DMS 273 (cell line): ENCODE measurements at regions not wholly inside any gene's neighbourhood (a gene's known extent, or its start where the extent isn't known, plus 50 kb on each side); places are given as distances from the start of the nearest gene placed in this dataset.

Experiments used
- DNase-seq: peaks from one replicate; lab custom pipeline; 2025; ENCODE audit not compliant: unreplicated experiment; lab: John Stamatoyannopoulos, UW

DNA sequence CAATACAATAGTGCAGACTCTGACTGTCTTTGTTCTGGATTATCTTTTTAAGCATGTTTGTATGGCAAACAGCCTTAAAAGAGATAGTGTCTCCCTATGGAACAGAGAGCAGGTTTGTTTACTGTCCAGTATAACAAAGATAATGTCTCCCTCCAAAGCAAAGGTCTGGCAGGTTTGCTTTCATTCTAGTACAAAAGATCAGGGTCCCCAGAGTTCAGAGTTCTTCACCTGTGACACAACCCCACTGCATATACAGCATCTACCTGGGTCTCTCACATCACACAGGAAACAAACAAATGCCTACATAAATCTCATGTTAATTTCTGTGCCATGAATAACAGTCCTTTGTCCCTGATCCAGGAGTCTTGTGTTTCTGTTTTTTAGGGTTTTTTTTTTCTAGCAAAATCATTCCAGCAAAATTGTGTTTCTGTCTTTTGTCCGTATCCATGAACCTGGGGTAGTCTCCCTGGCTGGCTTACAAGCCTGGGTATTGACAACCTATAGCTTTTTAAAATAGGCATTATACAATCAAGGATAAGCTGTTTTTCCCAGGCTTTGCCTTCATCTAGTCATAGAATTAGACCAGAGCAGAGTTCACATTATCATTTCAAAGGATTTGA, 89.4 kb upstream of the PTBP2 start:
- no peak for DNase-seq

DNA sequence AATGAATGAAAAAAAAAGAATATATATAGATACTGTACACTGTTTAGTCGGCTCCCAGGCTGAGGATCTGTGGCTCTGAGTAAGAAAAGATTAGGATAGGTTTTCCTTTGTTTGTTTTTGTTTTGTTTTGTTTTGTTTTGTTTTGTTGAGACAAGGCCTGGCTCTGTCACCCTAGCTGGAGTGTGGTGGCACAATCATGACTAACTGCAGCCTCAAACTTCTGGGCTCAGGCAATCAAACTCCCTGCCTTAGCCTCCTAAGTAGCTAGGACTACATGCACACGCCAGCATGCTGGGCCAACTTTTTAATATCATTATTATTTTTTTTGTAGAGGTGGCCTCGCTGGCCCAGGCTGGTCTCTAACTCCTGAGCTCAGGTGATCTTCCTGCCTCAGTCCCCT, 87.9 kb upstream of the PTBP2 start:
- no peak for DNase-seq

DNA sequence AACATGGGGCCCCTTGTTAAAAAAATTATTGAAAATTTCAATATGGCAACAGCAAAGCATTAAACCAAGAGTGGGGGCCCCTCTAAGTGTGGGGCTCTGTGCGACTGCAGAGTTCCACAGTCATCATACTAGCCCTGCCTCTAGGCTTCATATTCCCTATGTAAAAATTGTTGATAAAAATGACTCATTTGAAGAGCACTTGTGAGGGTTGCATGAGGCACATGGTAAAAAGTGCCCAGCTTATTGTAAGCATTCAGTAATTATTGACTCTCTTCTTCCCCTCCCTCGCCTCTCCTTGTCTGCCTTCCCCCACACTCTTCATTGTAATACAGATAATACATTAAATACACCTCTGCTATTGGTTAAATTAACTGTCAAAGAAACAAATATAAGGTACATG, 86.7 kb upstream of the PTBP2 start:
- no peak for DNase-seq

DNA sequence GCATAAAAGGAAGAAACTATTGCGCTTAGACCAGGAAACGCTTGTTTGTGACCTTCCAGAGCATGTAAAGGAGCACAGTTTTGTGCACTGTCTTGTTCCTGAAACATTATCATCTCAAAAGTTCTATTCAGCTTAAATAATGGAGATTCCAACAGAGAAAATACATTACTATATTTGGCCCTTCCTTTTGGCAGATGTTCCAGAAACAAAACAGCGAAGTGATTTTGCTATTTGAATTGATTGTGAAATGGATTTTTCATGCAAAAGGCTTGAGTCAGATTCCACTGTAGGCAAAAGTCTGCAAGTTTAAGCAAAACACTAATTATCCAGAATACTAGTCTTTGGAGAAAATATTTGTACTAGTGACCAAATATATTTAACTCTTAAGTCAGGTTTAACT, 80.3 kb upstream of the PTBP2 start:
- DNase-seq: no peak

DNA sequence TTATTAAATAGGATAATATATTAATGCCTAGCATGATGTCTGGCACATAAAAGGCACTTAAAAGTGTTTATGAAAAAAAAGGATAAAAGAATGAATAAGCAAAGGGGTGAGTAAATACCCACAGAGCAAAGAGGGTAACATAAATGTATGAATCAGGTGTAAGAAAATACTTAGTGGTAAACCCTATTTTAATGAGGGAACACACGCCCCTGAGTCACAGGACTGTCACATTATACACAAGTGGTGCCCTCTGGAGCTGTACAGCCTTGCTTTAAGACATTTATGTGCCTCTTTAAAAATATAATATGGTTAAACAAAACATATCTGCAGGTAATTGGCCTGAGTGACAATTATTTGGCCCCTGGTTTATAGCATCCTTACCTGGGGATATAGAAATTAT, 78.1 kb upstream of the PTBP2 start:
- no peak for DNase-seq

DNA sequence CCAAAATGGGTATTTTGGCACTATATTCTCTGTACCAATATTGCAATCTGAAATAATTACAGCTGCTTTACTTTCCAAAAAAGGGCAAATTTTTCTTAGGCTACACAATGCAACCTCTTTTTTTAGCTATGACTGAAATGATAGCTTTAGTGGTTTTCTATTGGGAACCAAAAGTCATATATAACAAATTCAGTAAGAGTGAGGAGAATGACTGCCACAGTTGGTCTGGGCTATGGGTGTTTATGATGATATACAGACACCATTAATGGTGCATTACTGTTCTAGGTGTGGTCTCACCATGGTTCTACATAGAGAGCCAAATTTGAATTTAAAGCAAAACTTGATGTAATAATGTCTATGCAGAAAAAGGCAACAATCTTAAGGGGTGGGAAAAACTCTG, 72.3 kb upstream of the PTBP2 start:
- DNase-seq: no peak

DNA sequence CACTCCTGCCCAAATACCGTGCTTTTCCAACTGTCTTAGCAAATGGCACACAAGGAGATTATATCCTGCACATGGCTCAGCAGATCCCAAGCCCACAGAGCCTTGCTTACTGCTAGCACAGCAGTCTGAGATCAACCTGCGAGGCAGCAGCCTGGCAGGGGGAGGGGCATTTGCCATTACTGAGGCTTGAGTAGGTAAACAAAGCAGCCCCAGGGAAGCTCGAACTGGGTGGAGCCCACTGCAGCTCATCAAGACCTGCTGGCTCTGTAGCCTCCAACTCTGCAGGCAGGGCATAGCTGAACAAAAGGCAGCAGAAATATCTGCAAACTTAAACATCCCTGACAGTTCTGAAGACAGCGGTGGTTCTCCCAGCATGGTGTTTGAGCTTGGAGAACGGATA, 70.1 kb upstream of the PTBP2 start:
- DNase-seq: no peak

DNA sequence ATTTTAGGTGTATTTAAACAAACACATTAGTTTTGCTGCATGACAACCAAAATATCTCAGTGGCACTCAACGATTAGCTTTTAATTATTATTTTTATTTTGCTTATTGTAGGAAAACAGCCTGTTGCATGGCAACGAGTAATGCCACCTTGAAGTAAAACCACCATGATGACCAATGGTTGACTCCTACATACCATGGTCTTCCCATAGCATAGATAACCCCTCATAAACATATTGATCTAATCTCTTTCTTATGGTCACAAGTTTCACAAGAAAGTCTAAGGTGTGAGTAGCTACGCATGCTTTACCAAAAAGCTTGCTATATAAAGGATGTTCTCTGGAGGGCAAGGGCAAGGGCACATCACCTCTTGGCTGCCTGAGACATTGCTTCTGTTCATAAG, 61.5 kb upstream of the PTBP2 start:
- no peak for DNase-seq

DNA sequence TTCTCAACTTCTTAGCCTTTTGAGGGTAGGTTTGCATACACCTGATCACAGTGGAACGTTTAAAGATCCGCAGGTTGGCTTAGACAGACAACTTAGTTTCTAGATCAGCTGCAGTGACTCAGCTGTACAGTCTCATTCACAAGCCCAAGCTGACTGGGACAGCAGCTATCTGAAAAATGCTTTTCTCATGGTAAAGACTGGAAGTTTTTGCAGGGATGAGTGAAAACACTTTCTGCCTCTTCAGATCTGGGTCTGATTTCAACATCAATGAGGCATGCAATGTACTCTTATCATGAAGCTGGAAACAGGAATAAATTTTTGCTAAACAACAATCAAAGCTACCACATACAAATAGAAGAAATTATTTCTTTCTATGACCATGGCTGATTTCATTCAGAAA, 61.1 kb upstream of the PTBP2 start:
- DNase-seq: no peak
